22Rv1 (cell line): ENCODE measurements at regions not wholly inside any gene's neighbourhood (a gene's known extent, or its start where the extent isn't known, plus 50 kb on each side); places are given as distances from the start of the nearest gene placed in this dataset.

Experiments used
- ZFX ChIP-seq: fragments of 450-650 bp; IDR thresholded peaks from 2 replicates; pipeline ENCODE4 v1.6.1; 2017; ENCODE audit warnings: antibody characterized with exemption, borderline replicate concordance
- TF ChIP-seq, protein P1 (sequence below): fragments of 450-650 bp; IDR thresholded peaks from 2 replicates; pipeline ENCODE4 v1.5.1; 2017; ENCODE audit warnings: mild to moderate bottlenecking

DNA sequence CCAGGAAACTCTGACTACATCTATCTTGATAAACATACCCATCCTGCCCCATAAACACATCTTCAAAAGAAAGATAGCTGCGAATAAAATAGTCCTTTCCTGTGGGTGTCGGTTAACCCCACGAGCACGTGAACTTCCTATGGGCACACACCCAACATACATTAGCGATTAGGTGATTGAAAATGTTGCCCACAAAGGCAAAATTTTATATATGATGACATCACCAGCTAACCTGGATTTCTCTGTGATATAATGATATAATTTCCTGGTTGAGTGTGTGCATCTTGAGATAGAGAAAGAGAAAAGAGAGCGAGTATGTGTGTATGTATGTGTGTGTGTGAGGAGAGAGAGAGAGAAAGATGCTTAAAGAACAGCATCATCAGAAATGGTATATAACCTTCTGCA, 296.1 kb downstream of the PTPRC start:
- TF ChIP-seq, protein P1, sequence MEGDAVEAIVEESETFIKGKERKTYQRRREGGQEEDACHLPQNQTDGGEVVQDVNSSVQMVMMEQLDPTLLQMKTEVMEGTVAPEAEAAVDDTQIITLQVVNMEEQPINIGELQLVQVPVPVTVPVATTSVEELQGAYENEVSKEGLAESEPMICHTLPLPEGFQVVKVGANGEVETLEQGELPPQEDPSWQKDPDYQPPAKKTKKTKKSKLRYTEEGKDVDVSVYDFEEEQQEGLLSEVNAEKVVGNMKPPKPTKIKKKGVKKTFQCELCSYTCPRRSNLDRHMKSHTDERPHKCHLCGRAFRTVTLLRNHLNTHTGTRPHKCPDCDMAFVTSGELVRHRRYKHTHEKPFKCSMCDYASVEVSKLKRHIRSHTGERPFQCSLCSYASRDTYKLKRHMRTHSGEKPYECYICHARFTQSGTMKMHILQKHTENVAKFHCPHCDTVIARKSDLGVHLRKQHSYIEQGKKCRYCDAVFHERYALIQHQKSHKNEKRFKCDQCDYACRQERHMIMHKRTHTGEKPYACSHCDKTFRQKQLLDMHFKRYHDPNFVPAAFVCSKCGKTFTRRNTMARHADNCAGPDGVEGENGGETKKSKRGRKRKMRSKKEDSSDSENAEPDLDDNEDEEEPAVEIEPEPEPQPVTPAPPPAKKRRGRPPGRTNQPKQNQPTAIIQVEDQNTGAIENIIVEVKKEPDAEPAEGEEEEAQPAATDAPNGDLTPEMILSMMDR = no peak
- no peak for TF ChIP-seq ZFX
